ENCODE measurements at regions not wholly inside any gene's neighbourhood (a gene's known extent, or its start where the extent isn't known, plus 50 kb on each side); places are given as distances from the start of the nearest gene placed in this dataset.

GRCh38 chr3:152100491-152101132 lies 168.1 kb upstream of the MBNL1 start:
- no peak for DNase-seq (ENCODE audit: low read depth)

- no peak for DNase-seq (ENCODE audit: low read depth)
These were observed 166.3 kb upstream of the MBNL1 start for GRCh38 chr3:152102410-152102809.

- no peak for DNase-seq (ENCODE audit: low read depth)
These were observed 165.5 kb upstream of the MBNL1 start for GRCh38 chr3:152103257-152103656.

- DNase-seq (ENCODE audit: low read depth) = no peak
These were observed 163.8 kb upstream of the MBNL1 start for GRCh38 chr3:152104847-152105415.

- no peak for DNase-seq (ENCODE audit: low read depth)
These were observed 163.3 kb upstream of the MBNL1 start for GRCh38 chr3:152105446-152105845.

- DNase-seq (ENCODE audit: low read depth) = no peak
These were observed 159.7 kb upstream of the MBNL1 start for GRCh38 chr3:152109038-152109437.

- DNase-seq (ENCODE audit: low read depth) = no peak
These were observed 155.3 kb upstream of the MBNL1 start for GRCh38 chr3:152113413-152113812.

GRCh38 chr3:152113992-152114651 lies 154.6 kb upstream of the MBNL1 start:
- DNase-seq (ENCODE audit: low read depth) = no peak

- DNase-seq (ENCODE audit: low read depth) = no peak
These were observed 148.0 kb upstream of the MBNL1 start for GRCh38 chr3:152120601-152121269.

GRCh38 chr3:152121270-152121636 lies 147.5 kb upstream of the MBNL1 start:
- DNase-seq (ENCODE audit: low read depth) = no peak

GRCh38 chr3:152122851-152123250 lies 145.9 kb upstream of the MBNL1 start:
- no peak for DNase-seq (ENCODE audit: low read depth)

- DNase-seq (ENCODE audit: low read depth) = no peak
These were observed 145.3 kb upstream of the MBNL1 start for GRCh38 chr3:152123457-152123856.

- DNase-seq (ENCODE audit: low read depth) = no peak
These were observed 142.5 kb upstream of the MBNL1 start for GRCh38 chr3:152126260-152126659.

GRCh38 chr3:152127058-152127457 lies 141.7 kb upstream of the MBNL1 start:
- DNase-seq (ENCODE audit: low read depth) = no peak

GRCh38 chr3:152128356-152128755 lies 140.4 kb upstream of the MBNL1 start:
- no peak for DNase-seq (ENCODE audit: low read depth)

- no peak for DNase-seq (ENCODE audit: low read depth)
These were observed 129.1 kb upstream of the MBNL1 start for GRCh38 chr3:152139651-152140050.

GRCh38 chr3:152146461-152146860 lies 122.3 kb upstream of the MBNL1 start:
- no peak for DNase-seq (ENCODE audit: low read depth)

GRCh38 chr3:152147748-152148147 lies 121.0 kb upstream of the MBNL1 start:
- no peak for DNase-seq (ENCODE audit: low read depth)

- DNase-seq (ENCODE audit: low read depth) = no peak
These were observed 120.2 kb upstream of the MBNL1 start for GRCh38 chr3:152148579-152148978.

- DNase-seq (ENCODE audit: low read depth) = no peak
These were observed 118.9 kb upstream of the MBNL1 start for GRCh38 chr3:152149832-152150231.

- DNase-seq (ENCODE audit: low read depth) = no peak
These were observed 117.4 kb upstream of the MBNL1 start for GRCh38 chr3:152151216-152151876.
